Central memory CD8-positive, alpha-beta T cell (primary cell): ENCODE measurements at regions not wholly inside any gene's neighbourhood (a gene's known extent, or its start where the extent isn't known, plus 50 kb on each side); places are given as distances from the start of the nearest gene placed in this dataset.

Experiments used
- ATAC-seq: fragments of 150-1000 bp; cut with Tn5 transposase; replicated peaks from 2 replicates; pipeline ENCODE4 v1.10.0; 2022; ENCODE audit warnings: mild to moderate bottlenecking, moderate FRiP score, moderate number of reproducible peaks; ENCODE audit not compliant: poor library complexity, severe bottlenecking; ENCODE audit errors: extremely low read depth
- DNase-seq, 2 donors: peaks; one replicate each; pipeline ENCODE4 v3.0.0; 2021; ENCODE audit warnings: low spot score in 2 of 2
- H3K27ac Mint-ChIP-seq: one replicate; pipeline ENCODE4 v1.8.0; 2022; ENCODE audit warnings: low read depth, mild to moderate bottlenecking, moderate library complexity, mixed read lengths
- H3K27me3 Mint-ChIP-seq: one replicate; pipeline ENCODE4 v1.8.0; 2022; ENCODE audit warnings: mixed read lengths
- H3K36me3 Mint-ChIP-seq: one replicate; pipeline ENCODE4 v1.8.0; 2022; ENCODE audit warnings: mild to moderate bottlenecking, moderate library complexity, mixed read lengths; ENCODE audit not compliant: insufficient read depth
- H3K4me1 Mint-ChIP-seq: one replicate; pipeline ENCODE4 v1.8.0; 2022; ENCODE audit warnings: mixed read lengths
- H3K4me3 Mint-ChIP-seq: one replicate; pipeline ENCODE4 v1.8.0; 2022; ENCODE audit warnings: mild to moderate bottlenecking, moderate library complexity, mixed read lengths
- H3K9me3 Mint-ChIP-seq: one replicate; pipeline ENCODE4 v1.8.0; 2022; ENCODE audit warnings: mixed read lengths

GRCh38 chr3:34686541-34686940 lies 888.1 kb downstream of the PDCD6IP start:
- DNase-seq: no peak
- no peak overlapping the region for H3K27ac Mint-ChIP-seq

GRCh38 chr3:34687671-34688070 lies 889.2 kb downstream of the PDCD6IP start:
- Mint-ChIP-seq H3K9me3 (no peaks in the 10 kb centered on the region), H3K4me1 (no peaks in the 10 kb centered on the region), H3K27me3 (no peaks in the 10 kb centered on the region), H3K36me3 (no peaks in the 10 kb centered on the region), H3K4me3 (no peak overlapping the region), H3K27ac (no peak overlapping the region)
- no peak for ATAC-seq
- no peak for DNase-seq

More at GRCh38 chr3:34686541-34686940, 888.1 kb downstream of the PDCD6IP start:
- Mint-ChIP-seq H3K36me3 (no peaks in the 10 kb centered on the region), H3K4me3 (no peak overlapping the region), H3K27me3 (no peaks in the 10 kb centered on the region), H3K9me3 (no peaks in the 10 kb centered on the region), H3K4me1 (no peaks in the 10 kb centered on the region)
- no peak for ATAC-seq

GRCh38 chr3:34696831-34697230 lies 898.4 kb downstream of the PDCD6IP start:
- Mint-ChIP-seq H3K4me3 (no peak overlapping the region), H3K9me3 (peaks cover 5% of the 10 kb centered on the region), H3K4me1 (no peaks in the 10 kb centered on the region), H3K27me3 (no peaks in the 10 kb centered on the region), H3K36me3 (no peaks in the 10 kb centered on the region), H3K27ac (no peak overlapping the region)
- DNase-seq (no peak), ATAC-seq (no peak)

- DNase-seq (no peak), ATAC-seq (no peak)
- Mint-ChIP-seq H3K4me1 (no peaks in the 10 kb centered on the region), H3K4me3 (no peak overlapping the region), H3K9me3 (peaks cover 19% of the 10 kb centered on the region), H3K27ac (no peak overlapping the region), H3K36me3 (no peaks in the 10 kb centered on the region), H3K27me3 (no peaks in the 10 kb centered on the region)
Observed at GRCh38 chr3:34703053-34703452, 904.6 kb downstream of the PDCD6IP start.

GRCh38 chr3:34724916-34725499 lies 914.3 kb upstream of the ARPP21 start:
- no peaks in the 10 kb centered on the region for H3K36me3 Mint-ChIP-seq
- ATAC-seq: no peak
- no peak overlapping the region for H3K4me3 Mint-ChIP-seq
- DNase-seq: no peak
- H3K27me3 Mint-ChIP-seq: no peaks in the 10 kb centered on the region
- no peak overlapping the region for H3K27ac Mint-ChIP-seq
- H3K9me3 Mint-ChIP-seq: no peaks in the 10 kb centered on the region
- no peaks in the 10 kb centered on the region for H3K4me1 Mint-ChIP-seq

GRCh38 chr3:34725774-34726173 lies 913.6 kb upstream of the ARPP21 start:
- Mint-ChIP-seq H3K36me3 (no peaks in the 10 kb centered on the region), H3K27ac (no peak overlapping the region), H3K4me1 (no peaks in the 10 kb centered on the region), H3K9me3 (peaks cover 5% of the 10 kb centered on the region), H3K27me3 (no peaks in the 10 kb centered on the region), H3K4me3 (no peak overlapping the region)
- no peak for DNase-seq
- no peak for ATAC-seq

- no peak for ATAC-seq
- no peak overlapping the region for H3K27ac Mint-ChIP-seq
- no peaks in the 10 kb centered on the region for H3K27me3 Mint-ChIP-seq
- DNase-seq: no peak
- H3K4me3 Mint-ChIP-seq: no peak overlapping the region
- no peaks in the 10 kb centered on the region for H3K4me1 Mint-ChIP-seq
- H3K9me3 Mint-ChIP-seq: peaks cover 12% of the 10 kb centered on the region
- peaks cover 1% of the 10 kb centered on the region for H3K36me3 Mint-ChIP-seq
Observed at GRCh38 chr3:34727700-34728099, 911.6 kb upstream of the ARPP21 start.

- H3K27me3 Mint-ChIP-seq: no peaks in the 10 kb centered on the region
- H3K9me3 Mint-ChIP-seq: no peaks in the 10 kb centered on the region
- DNase-seq (no peak), ATAC-seq (no peak)
- H3K4me1 Mint-ChIP-seq: no peaks in the 10 kb centered on the region
- no peak overlapping the region for H3K27ac Mint-ChIP-seq
- no peak overlapping the region for H3K4me3 Mint-ChIP-seq
- no peaks in the 10 kb centered on the region for H3K36me3 Mint-ChIP-seq
Observed at GRCh38 chr3:34742151-34742550, 897.2 kb upstream of the ARPP21 start.

- no peaks in the 10 kb centered on the region for H3K4me1 Mint-ChIP-seq
- H3K27me3 Mint-ChIP-seq: no peaks in the 10 kb centered on the region
- ATAC-seq (no peak), DNase-seq (no peak)
- H3K4me3 Mint-ChIP-seq: no peak overlapping the region
- H3K27ac Mint-ChIP-seq: no peak overlapping the region
- H3K36me3 Mint-ChIP-seq: no peaks in the 10 kb centered on the region
- H3K9me3 Mint-ChIP-seq: peaks cover 25% of the 10 kb centered on the region
Observed at GRCh38 chr3:34758630-34759261, 880.6 kb upstream of the ARPP21 start.

- Mint-ChIP-seq H3K27ac (no peak overlapping the region), H3K36me3 (no peaks in the 10 kb centered on the region), H3K4me3 (no peak overlapping the region), H3K27me3 (no peaks in the 10 kb centered on the region), H3K4me1 (no peaks in the 10 kb centered on the region), H3K9me3 (peaks cover 6% of the 10 kb centered on the region)
- ATAC-seq (no peak), DNase-seq (no peak)
Observed at GRCh38 chr3:34777386-34777785, 861.9 kb upstream of the ARPP21 start.

- ATAC-seq: no peak
- Mint-ChIP-seq H3K36me3 (no peaks in the 10 kb centered on the region), H3K9me3 (peaks cover 6% of the 10 kb centered on the region), H3K27ac (no peak overlapping the region), H3K4me1 (no peaks in the 10 kb centered on the region), H3K4me3 (no peak overlapping the region), H3K27me3 (no peaks in the 10 kb centered on the region)
- DNase-seq: no peak
Observed at GRCh38 chr3:34779092-34779491, 860.2 kb upstream of the ARPP21 start.

- ATAC-seq (no peak), DNase-seq (no peak)
- H3K36me3 Mint-ChIP-seq: no peaks in the 10 kb centered on the region
- no peak overlapping the region for H3K27ac Mint-ChIP-seq
- no peak overlapping the region for H3K4me3 Mint-ChIP-seq
- H3K9me3 Mint-ChIP-seq: peaks cover 6% of the 10 kb centered on the region
- no peaks in the 10 kb centered on the region for H3K27me3 Mint-ChIP-seq
- no peaks in the 10 kb centered on the region for H3K4me1 Mint-ChIP-seq
Observed at GRCh38 chr3:34780294-34780693, 859.0 kb upstream of the ARPP21 start.

GRCh38 chr3:34780973-34781372 lies 858.4 kb upstream of the ARPP21 start:
- ATAC-seq (no peak), DNase-seq (no peak)
- Mint-ChIP-seq H3K9me3 (peaks cover 6% of the 10 kb centered on the region), H3K36me3 (no peaks in the 10 kb centered on the region), H3K4me3 (no peak overlapping the region), H3K4me1 (no peaks in the 10 kb centered on the region), H3K27ac (no peak overlapping the region), H3K27me3 (no peaks in the 10 kb centered on the region)
